MM.1S (cell line): ENCODE measurements at regions not wholly inside any gene's neighbourhood (a gene's known extent, or its start where the extent isn't known, plus 50 kb on each side); places are given as distances from the start of the nearest gene placed in this dataset.

Experiments
- DNase-seq: peaks from one replicate; pipeline ENCODE4 v3.0.0-alpha.2; 2015
- H2AFZ ChIP-seq: fragments of 300-600 bp; sonication (generic); 2 replicates; pipeline ENCODE4 v1.6.0; 2016; ENCODE audit warnings: antibody characterized with exemption, low read length
- H3F3A ChIP-seq: fragments of 300-600 bp; sonication (generic); 2 replicates; pipeline ENCODE4 v1.6.1; 2016; ENCODE audit warnings: mild to moderate bottlenecking, antibody characterized with exemption, low read length, moderate library complexity, mixed read lengths; ENCODE audit not compliant: insufficient read depth
- H3K27ac ChIP-seq: fragments of 300-600 bp; sonication (generic); 2 replicates; pipeline ENCODE4 v1.5.1; 2016; ENCODE audit warnings: mild to moderate bottlenecking, low read length
- H3K27me3 ChIP-seq: fragments of 300-600 bp; sonication (generic); replicated peaks from 2 replicates; pipeline ENCODE4 v1.6.0; 2016; ENCODE audit warnings: low read length; ENCODE audit not compliant: insufficient read depth
- H3K36me3 ChIP-seq: fragments of 300-600 bp; sonication (generic); replicated peaks from 2 replicates; pipeline ENCODE4 v1.6.1; 2016; ENCODE audit warnings: mild to moderate bottlenecking, low read length, mixed read lengths; ENCODE audit not compliant: insufficient read depth
- H3K4me1 ChIP-seq: fragments of 300-600 bp; sonication (generic); 2 replicates; pipeline ENCODE4 v1.6.1; 2016; ENCODE audit warnings: low read length, mixed read lengths
- H3K4me2 ChIP-seq: fragments of 300-600 bp; sonication (generic); 2 replicates; pipeline ENCODE4 v1.6.0; 2016; ENCODE audit warnings: low read depth, low read length
- H3K4me3 ChIP-seq: fragments of 300-600 bp; sonication (generic); 2 replicates; pipeline ENCODE4 v1.5.1; 2016; ENCODE audit warnings: low read length, mixed read lengths
- H3K79me2 ChIP-seq: fragments of 300-600 bp; sonication (generic); 2 replicates; pipeline ENCODE4 v1.6.1; 2016; ENCODE audit warnings: mixed run types, low read length, mixed read lengths
- H3K9ac ChIP-seq: fragments of 300-600 bp; sonication (generic); 2 replicates; pipeline ENCODE4 v1.6.1; 2016; ENCODE audit warnings: low read length, mixed read lengths
- H3K9me2 ChIP-seq: fragments of 300-600 bp; sonication (generic); replicated peaks from 2 replicates; pipeline ENCODE4 v1.6.1; 2016; ENCODE audit warnings: mild to moderate bottlenecking, low read length, mixed read lengths; ENCODE audit not compliant: insufficient read depth
- H3K9me3 ChIP-seq: fragments of 300-600 bp; sonication (generic); replicated peaks from 2 replicates; pipeline ENCODE4 v1.6.1; 2016; ENCODE audit warnings: mild to moderate bottlenecking, low read length, mixed read lengths; ENCODE audit not compliant: insufficient read depth
- H4K20me1 ChIP-seq: fragments of 300-600 bp; sonication (generic); 2 replicates; pipeline ENCODE4 v1.6.1; 2016; ENCODE audit warnings: mild to moderate bottlenecking, low read length, moderate library complexity, mixed read lengths; ENCODE audit not compliant: insufficient read depth
- EZH2 ChIP-seq: fragments of 300-600 bp; sonication (generic); optimal IDR thresholded peaks from 2 replicates; pipeline ENCODE3; 2017; ENCODE audit warnings: low read depth, mild to moderate bottlenecking, antibody characterized with exemption, low read length, mixed read lengths
- EZH2phosphoT487 ChIP-seq: fragments of 300-600 bp; sonication (generic); IDR thresholded peaks from 2 replicates; pipeline ENCODE4 v1.6.1; 2018; ENCODE audit warnings: antibody characterized with exemption, low read length
- TF ChIP-seq, protein P1 (sequence below): fragments of 300-600 bp; sonication (generic); IDR thresholded peaks from 2 replicates; pipeline ENCODE4 v1.5.1; 2016; ENCODE audit warnings: antibody characterized with exemption, low read length, mixed read lengths

DNA sequence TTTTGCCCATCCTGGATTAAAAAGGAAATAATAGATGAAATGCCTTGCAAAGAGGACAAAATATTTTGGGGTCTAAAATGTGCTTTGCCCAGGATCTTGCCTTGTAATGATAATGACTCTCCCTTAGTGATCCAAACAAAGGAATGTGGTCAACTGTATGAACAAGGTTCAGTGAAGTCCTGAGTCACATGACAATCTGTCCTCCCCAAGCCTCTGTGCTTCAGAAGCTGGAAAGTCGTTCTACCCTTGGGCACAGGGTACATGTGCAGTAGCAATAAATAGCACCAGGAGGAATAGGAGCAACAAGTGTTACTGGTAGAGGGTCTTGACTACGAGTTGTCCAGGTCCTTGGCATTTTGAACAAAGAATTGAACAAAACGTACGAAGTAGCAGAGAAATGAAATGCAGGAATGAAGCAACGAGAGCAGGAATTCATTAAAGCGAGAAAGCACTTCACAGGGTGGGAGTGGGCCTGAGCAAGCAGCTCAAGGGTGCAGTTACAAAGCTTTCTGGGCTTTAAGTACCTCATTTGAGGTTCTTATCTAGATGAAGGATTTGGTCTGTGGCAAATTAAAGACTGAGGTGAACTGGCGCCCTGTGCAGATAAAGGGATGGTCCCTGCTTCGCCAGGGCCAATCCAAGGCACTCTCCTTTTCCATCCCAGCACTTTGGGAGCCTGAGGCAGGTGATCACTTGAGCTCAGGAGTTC is 65.8 kb downstream of the RESF1 start:
- Histone ChIP-seq H3K9me2 (no peaks in the 10 kb centered on the region), H3K27ac (no peak overlapping the region), H2AFZ (no peak overlapping the region), H3K9me3 (no peaks in the 10 kb centered on the region), H4K20me1 (no peaks in the 10 kb centered on the region), H3K27me3 (no peaks in the 10 kb centered on the region), H3K9ac (no peak overlapping the region), H3K4me2 (no peak overlapping the region), H3K36me3 (no peaks in the 10 kb centered on the region), H3K79me2 (no peaks in the 10 kb centered on the region), H3F3A (no peaks in the 10 kb centered on the region), H3K4me3 (no peak overlapping the region), H3K4me1 (no peaks in the 10 kb centered on the region)
- DNase-seq: no peak
- TF ChIP-seq, protein P1, sequence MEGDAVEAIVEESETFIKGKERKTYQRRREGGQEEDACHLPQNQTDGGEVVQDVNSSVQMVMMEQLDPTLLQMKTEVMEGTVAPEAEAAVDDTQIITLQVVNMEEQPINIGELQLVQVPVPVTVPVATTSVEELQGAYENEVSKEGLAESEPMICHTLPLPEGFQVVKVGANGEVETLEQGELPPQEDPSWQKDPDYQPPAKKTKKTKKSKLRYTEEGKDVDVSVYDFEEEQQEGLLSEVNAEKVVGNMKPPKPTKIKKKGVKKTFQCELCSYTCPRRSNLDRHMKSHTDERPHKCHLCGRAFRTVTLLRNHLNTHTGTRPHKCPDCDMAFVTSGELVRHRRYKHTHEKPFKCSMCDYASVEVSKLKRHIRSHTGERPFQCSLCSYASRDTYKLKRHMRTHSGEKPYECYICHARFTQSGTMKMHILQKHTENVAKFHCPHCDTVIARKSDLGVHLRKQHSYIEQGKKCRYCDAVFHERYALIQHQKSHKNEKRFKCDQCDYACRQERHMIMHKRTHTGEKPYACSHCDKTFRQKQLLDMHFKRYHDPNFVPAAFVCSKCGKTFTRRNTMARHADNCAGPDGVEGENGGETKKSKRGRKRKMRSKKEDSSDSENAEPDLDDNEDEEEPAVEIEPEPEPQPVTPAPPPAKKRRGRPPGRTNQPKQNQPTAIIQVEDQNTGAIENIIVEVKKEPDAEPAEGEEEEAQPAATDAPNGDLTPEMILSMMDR: no peak
- no peak for TF ChIP-seq EZH2phosphoT487
- TF ChIP-seq EZH2: no peak

DNA sequence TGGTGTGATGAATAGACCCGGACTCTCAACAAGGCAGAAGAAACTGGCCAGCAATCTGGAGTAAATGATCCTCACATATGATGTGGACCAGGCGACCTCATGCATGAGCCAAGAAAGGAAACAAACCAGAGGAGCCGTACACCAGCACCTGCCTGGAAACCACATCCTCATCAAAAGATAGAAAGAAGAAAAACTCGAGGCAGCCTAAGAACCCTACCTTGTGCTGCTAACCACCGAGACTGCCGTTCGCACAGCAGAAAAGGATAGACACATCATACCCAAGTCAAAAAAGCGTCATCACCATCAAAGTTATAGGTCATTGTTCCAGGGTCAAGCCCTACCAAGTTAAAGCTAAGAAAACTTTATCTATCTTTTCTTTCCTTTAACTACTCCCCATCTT is 66.7 kb downstream of the RESF1 start:
- DNase-seq: peak; percentile 35
- no peaks in the 10 kb centered on the region for H3K9me2 ChIP-seq
- H3K4me1 ChIP-seq: no peaks in the 10 kb centered on the region
- no peak overlapping the region for H3K4me3 ChIP-seq
- H3K27ac ChIP-seq: no peak overlapping the region
- H2AFZ ChIP-seq: no peak overlapping the region
- H3K9me3 ChIP-seq: no peaks in the 10 kb centered on the region
- H4K20me1 ChIP-seq: no peaks in the 10 kb centered on the region
- no peaks in the 10 kb centered on the region for H3K79me2 ChIP-seq
- no peaks in the 10 kb centered on the region for H3K36me3 ChIP-seq
- H3K9ac ChIP-seq: no peak overlapping the region
- TF ChIP-seq EZH2 (no peak), EZH2phosphoT487 (no peak)
- TF ChIP-seq, protein P1: no peak
- H3K27me3 ChIP-seq: no peaks in the 10 kb centered on the region
- no peaks in the 10 kb centered on the region for H3F3A ChIP-seq
- H3K4me2 ChIP-seq: no peak overlapping the region

DNA sequence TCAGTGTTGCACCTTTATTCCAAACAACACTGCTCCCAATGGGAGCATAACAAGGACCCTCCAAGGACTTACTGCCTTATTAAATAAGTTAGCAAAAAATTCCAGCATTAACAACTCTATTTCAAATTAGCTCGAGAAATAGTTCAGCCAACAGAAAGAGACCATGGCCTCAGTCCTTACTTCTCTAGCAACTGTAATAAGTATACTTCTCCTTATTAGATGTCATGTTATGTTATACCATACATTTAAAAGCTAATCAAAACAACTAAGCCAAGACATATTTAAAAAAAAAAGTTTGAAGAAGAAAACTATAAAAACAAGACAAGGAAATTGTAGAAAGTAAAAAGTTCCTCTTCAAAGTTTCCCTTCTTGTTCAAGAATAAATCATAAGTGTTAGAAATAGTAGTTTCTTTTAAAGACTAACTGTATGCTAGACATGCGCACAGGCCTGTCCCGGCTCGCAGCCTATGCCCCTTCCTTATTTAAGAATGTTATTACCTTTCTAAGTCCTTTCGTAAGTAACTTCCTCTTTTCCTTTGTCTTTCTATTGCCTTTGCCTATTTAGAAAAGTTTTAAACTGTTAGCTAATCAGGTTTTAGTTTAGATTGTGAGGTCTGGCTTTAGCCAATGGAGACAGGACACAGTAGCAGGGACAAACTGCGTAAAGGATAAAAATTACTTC is 68.6 kb downstream of the RESF1 start:
- no peak overlapping the region for H3K9ac ChIP-seq
- H3K27me3 ChIP-seq: no peaks in the 10 kb centered on the region
- H3F3A ChIP-seq: no peaks in the 10 kb centered on the region
- TF ChIP-seq EZH2 (no peak), EZH2phosphoT487 (no peak)
- TF ChIP-seq, protein P1: no peak
- H4K20me1 ChIP-seq: no peaks in the 10 kb centered on the region
- no peaks in the 10 kb centered on the region for H3K9me3 ChIP-seq
- no peaks in the 10 kb centered on the region for H3K9me2 ChIP-seq
- H3K79me2 ChIP-seq: no peaks in the 10 kb centered on the region
- no peak overlapping the region for H3K4me3 ChIP-seq
- H3K36me3 ChIP-seq: no peaks in the 10 kb centered on the region
- H3K4me2 ChIP-seq: no peak overlapping the region
- no peaks in the 10 kb centered on the region for H3K4me1 ChIP-seq
- DNase-seq: no peak
- no peak overlapping the region for H3K27ac ChIP-seq
- no peak overlapping the region for H2AFZ ChIP-seq
